GM23338 (cell line): ENCODE measurements at regions not wholly inside any gene's neighbourhood (a gene's known extent, or its start where the extent isn't known, plus 50 kb on each side); places are given as distances from the start of the nearest gene placed in this dataset.

ENCODE experiments used
- ATAC-seq: fragments of 200-7000 bp; cut with Tn5 transposase; 3 replicates; pipeline ENCODE4 v1.9.1; 2020
- DNase-seq: peaks from one replicate; pipeline ENCODE4 v3.0.0-alpha.2; 2015; ENCODE audit warnings: low spot score
- H2AFZ ChIP-seq: fragments of 200-600 bp; sonication (generic); 2 replicates; pipeline ENCODE4 v1.8.0; 2016; ENCODE audit warnings: antibody characterized with exemption, mild to moderate bottlenecking, moderate library complexity
- H3F3A ChIP-seq: fragments of 200-600 bp; sonication (generic); replicated peaks from 2 replicates; pipeline ENCODE4 v1.8.0; 2017; ENCODE audit warnings: antibody characterized with exemption, mixed run types, low read depth
- H3K27ac ChIP-seq: fragments of 200-600 bp; sonication (generic); 2 replicates; pipeline ENCODE4 v1.6.1; 2016; ENCODE audit warnings: low read depth
- H3K27me3 ChIP-seq: fragments of 200-600 bp; sonication (generic); 2 replicates; pipeline ENCODE4 v1.8.0; 2016; ENCODE audit warnings: mild to moderate bottlenecking, mixed run types, moderate library complexity; ENCODE audit not compliant: insufficient read depth
- H3K36me3 ChIP-seq: fragments of 200-600 bp; sonication (generic); 2 replicates; pipeline ENCODE4 v1.8.0; 2016; ENCODE audit warnings: mild to moderate bottlenecking; ENCODE audit not compliant: insufficient read depth
- H3K4me1 ChIP-seq: fragments of 200-600 bp; sonication (generic); 2 replicates; pipeline ENCODE4 v1.8.0; 2016; ENCODE audit warnings: mild to moderate bottlenecking, moderate library complexity; ENCODE audit not compliant: insufficient read depth
- H3K4me2 ChIP-seq: fragments of 200-600 bp; sonication (generic); 2 replicates; pipeline ENCODE4 v1.7.1; 2017; ENCODE audit warnings: mixed run types
- H3K4me3 ChIP-seq: fragments of 200-600 bp; sonication (generic); 2 replicates; pipeline ENCODE4 v1.6.1; 2016; ENCODE audit warnings: mixed run types
- H3K79me2 ChIP-seq: fragments of 200-600 bp; sonication (generic); replicated peaks from 2 replicates; pipeline ENCODE4 v1.8.0; 2017; ENCODE audit warnings: mild to moderate bottlenecking; ENCODE audit not compliant: insufficient read depth
- H3K9me2 ChIP-seq: fragments of 200-600 bp; sonication (generic); 2 replicates; pipeline ENCODE4 v1.8.0; 2017; ENCODE audit not compliant: insufficient read depth
- H4K20me1 ChIP-seq: fragments of 200-600 bp; sonication (generic); replicated peaks from 2 replicates; pipeline ENCODE4 v1.8.0; 2017; ENCODE audit warnings: mild to moderate bottlenecking; ENCODE audit not compliant: insufficient read depth
- H3K27ac Mint-ChIP-seq: 2 replicates; pipeline ENCODE4 v1.8.0; 2020; ENCODE audit warnings: inconsistent platforms, mild to moderate bottlenecking, moderate library complexity, mixed read lengths
- H3K27me3 Mint-ChIP-seq: 3 replicates; pipeline ENCODE4 v1.8.0; 2022; ENCODE audit warnings: low read depth, mild to moderate bottlenecking, moderate library complexity, mixed read lengths, inconsistent platforms; ENCODE audit not compliant: insufficient read depth, poor library complexity
- H3K36me3 Mint-ChIP-seq: 3 replicates; pipeline ENCODE4 v1.8.0; 2021; ENCODE audit warnings: low read depth, mild to moderate bottlenecking, inconsistent platforms, moderate library complexity, mixed read lengths
- H3K4me1 Mint-ChIP-seq: 3 replicates; pipeline ENCODE4 v1.8.0; 2020; ENCODE audit warnings: mild to moderate bottlenecking, inconsistent platforms, mixed read lengths
- H3K4me3 Mint-ChIP-seq: 3 replicates; pipeline ENCODE4 v1.8.0; 2021; ENCODE audit warnings: moderate library complexity, mild to moderate bottlenecking, inconsistent platforms, mixed read lengths
- H3K9me3 Mint-ChIP-seq: 3 replicates; pipeline ENCODE4 v1.8.0; 2020; ENCODE audit warnings: moderate library complexity, mild to moderate bottlenecking, inconsistent platforms, mixed read lengths
- CTCF ChIP-seq, 2 experiments: fragments of 200-600 bp in 1 of 2; sonication (generic) in 1 of 2; conservative IDR thresholded peaks; 2 replicates each; pipeline versions ENCODE4 v1.5.1 to v1.6.1; 2016 to 2017; ENCODE audit warnings: antibody characterized with exemption in 2 of 2, low read depth in 2 of 2, mild to moderate bottlenecking in 2 of 2, moderate library complexity in 1 of 2
- ETS1 ChIP-seq: IDR thresholded peaks from 2 replicates; pipeline ENCODE4 v1.6.1; 2016; ENCODE audit warnings: antibody characterized with exemption
- EZH2phosphoT487 ChIP-seq: fragments of 200-600 bp; sonication (generic); IDR thresholded peaks from one replicate; pipeline ENCODE4 v1.8.1; 2018; ENCODE audit warnings: antibody characterized with exemption; ENCODE audit not compliant: unreplicated experiment
- JUNB ChIP-seq: IDR thresholded peaks from one replicate; pipeline ENCODE4 v1.6.1; 2016; ENCODE audit warnings: antibody characterized with exemption; ENCODE audit not compliant: unreplicated experiment
- NANOG ChIP-seq: IDR thresholded peaks from 2 replicates; pipeline ENCODE4 v1.6.1; 2016; ENCODE audit warnings: antibody characterized with exemption, borderline replicate concordance
- REST ChIP-seq: IDR thresholded peaks from one replicate; pipeline ENCODE4 v1.6.1; 2018; ENCODE audit warnings: antibody characterized with exemption; ENCODE audit not compliant: unreplicated experiment
- ZNF114 ChIP-seq: fragments of 250-450 bp; sonication (Bioruptor Pico); IDR thresholded peaks from 2 replicates; pipeline ENCODE4 v1.5.0; 2020; ENCODE audit warnings: mild to moderate bottlenecking, moderate library complexity
- ZNF331 ChIP-seq: fragments of 250-450 bp; sonication (Bioruptor Pico); IDR thresholded peaks from 2 replicates; pipeline ENCODE4 v1.5.0; 2020; ENCODE audit warnings: low read depth, mild to moderate bottlenecking, moderate library complexity

- H3K36me3 ChIP-seq, result no peaks in the 10 kb centered on the region
- no peaks in the 10 kb centered on the region for H3K27me3 ChIP-seq
- H3K27ac ChIP-seq, result no peak overlapping the region
- H4K20me1 ChIP-seq, result no peaks in the 10 kb centered on the region
- H3K9me3 Mint-ChIP-seq, result no peaks in the 10 kb centered on the region
- H3K4me2 ChIP-seq, result no peak overlapping the region
- no peak for TF ChIP-seq ETS1
- TF ChIP-seq ZNF114, result no peak
- TF ChIP-seq CTCF (conservative IDR thresholded peaks at IDR 0.05; ENCODE audit: low read depth in 2 of 2), result no peak
- no peak for TF ChIP-seq JUNB
- TF ChIP-seq NANOG, result no peak
- no peak for TF ChIP-seq ZNF331 (CRISPR knock-in tag)
- no peak for TF ChIP-seq REST
- H3K4me1 Mint-ChIP-seq, result peaks cover 24% of the 10 kb centered on the region
- DNase-seq, result no peak
- H3K4me3 Mint-ChIP-seq, result no peak overlapping the region
- H3K4me3 ChIP-seq, result no peak overlapping the region
- no peaks in the 10 kb centered on the region for H3K79me2 ChIP-seq
- no peaks in the 10 kb centered on the region for H3K9me2 ChIP-seq
- no peaks in the 10 kb centered on the region for H3K27me3 Mint-ChIP-seq
- H3K4me1 ChIP-seq, result peaks cover 21% of the 10 kb centered on the region
- H3K36me3 Mint-ChIP-seq, result no peaks in the 10 kb centered on the region
- no peaks in the 10 kb centered on the region for H3F3A ChIP-seq
- no peak overlapping the region for H2AFZ ChIP-seq
- no peak overlapping the region for H3K27ac Mint-ChIP-seq
- no peak for ATAC-seq
Observed at GRCh38 chr1:239244084-239244483, 142.3 kb upstream of the CHRM3 start.

GRCh38 chr1:239243006-239243405 is 143.4 kb upstream of the CHRM3 start:
- H3K27me3 Mint-ChIP-seq, result no peaks in the 10 kb centered on the region
- no peaks in the 10 kb centered on the region for H3K9me3 Mint-ChIP-seq
- peaks cover 24% of the 10 kb centered on the region for H3K4me1 Mint-ChIP-seq
- ATAC-seq, result peak; percentile 91
- no peaks in the 10 kb centered on the region for H3F3A ChIP-seq
- H3K9me2 ChIP-seq, result 0 out of 2 replicates have a peak, but pooled peaks cover 3% of the 10 kb centered on the region
- DNase-seq, result peak; percentile 76
- H3K36me3 ChIP-seq, result no peaks in the 10 kb centered on the region
- peak overlapping the region; percentile 6; the same call in 1 of the 3 replicates for H3K4me3 Mint-ChIP-seq
- H3K27ac ChIP-seq, result peak overlapping the region; percentile 80
- H3K4me1 ChIP-seq, result peaks cover 21% of the 10 kb centered on the region
- H3K27ac Mint-ChIP-seq, result peak overlapping the region; percentile 76
- H3K79me2 ChIP-seq, result no peaks in the 10 kb centered on the region
- H2AFZ ChIP-seq, result no peak overlapping the region
- H3K36me3 Mint-ChIP-seq, result no peaks in the 10 kb centered on the region
- no peaks in the 10 kb centered on the region for H3K27me3 ChIP-seq
- TF ChIP-seq REST, result no peak
- TF ChIP-seq NANOG, result peak; percentile 32; the same call in 1 of the 2 replicates
- TF ChIP-seq EZH2phosphoT487, result no peak
- H4K20me1 ChIP-seq, result no peaks in the 10 kb centered on the region
- H3K4me3 ChIP-seq, result peak overlapping the region; percentile 18; the same call in 1 of the 2 replicates
- peak overlapping the region; percentile 50 for H3K4me2 ChIP-seq
